Fibroblast of the aortic adventitia (primary cell): ENCODE measurements at regions not wholly inside any gene's neighbourhood (a gene's known extent, or its start where the extent isn't known, plus 50 kb on each side); places are given as distances from the start of the nearest gene placed in this dataset.

Source experiments
- DNase-seq: peaks from one replicate; pipeline ENCODE4 v3.0.0-alpha.2; 2010; ENCODE audit warnings: low read depth
- H3K4me3 ChIP-seq: 2 replicates; pipeline ENCODE4 v1.5.1; 2011; ENCODE audit warnings: low read depth, mild to moderate bottlenecking, control low read depth, low read length, moderate library complexity
- CTCF ChIP-seq: IDR thresholded peaks from 2 replicates; pipeline ENCODE4 v1.5.1; 2011; ENCODE audit warnings: mild to moderate bottlenecking, low read length, control low read depth, inconsistent platforms; ENCODE audit not compliant: insufficient read depth

- no peak for DNase-seq
- no peak overlapping the region for H3K4me3 ChIP-seq
- no peak for TF ChIP-seq CTCF
Measured at GRCh38 chr4:44961001-44961755, 234.8 kb upstream of the GNPDA2 start.

GRCh38 chr4:44931720-44932119 lies 205.4 kb upstream of the GNPDA2 start:
- no peak for DNase-seq

DNA sequence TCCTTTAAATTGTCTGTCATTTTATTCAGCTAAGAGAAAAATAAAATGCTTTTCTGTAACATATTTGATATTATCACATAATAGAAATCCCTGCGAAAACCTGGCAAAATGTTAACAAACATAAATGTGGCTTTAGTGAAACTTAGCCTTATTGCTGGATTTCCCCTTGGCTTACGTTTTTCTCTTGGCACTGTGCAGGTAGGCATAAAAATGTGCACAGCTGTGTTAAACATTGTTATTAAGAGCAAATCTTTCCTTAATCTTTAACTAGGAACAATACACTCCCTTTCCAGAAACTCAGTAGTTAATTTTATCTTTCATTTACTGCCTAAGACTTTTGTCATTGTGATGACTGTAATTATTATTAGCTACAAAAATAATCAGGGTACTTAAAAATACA lies 202.4 kb upstream of the GNPDA2 start:
- TF ChIP-seq CTCF: no peak
- no peak overlapping the region for H3K4me3 ChIP-seq
- DNase-seq: no peak

More at GRCh38 chr4:44931720-44932119, 205.4 kb upstream of the GNPDA2 start:
- no peak for TF ChIP-seq CTCF
- H3K4me3 ChIP-seq: no peak overlapping the region

DNA sequence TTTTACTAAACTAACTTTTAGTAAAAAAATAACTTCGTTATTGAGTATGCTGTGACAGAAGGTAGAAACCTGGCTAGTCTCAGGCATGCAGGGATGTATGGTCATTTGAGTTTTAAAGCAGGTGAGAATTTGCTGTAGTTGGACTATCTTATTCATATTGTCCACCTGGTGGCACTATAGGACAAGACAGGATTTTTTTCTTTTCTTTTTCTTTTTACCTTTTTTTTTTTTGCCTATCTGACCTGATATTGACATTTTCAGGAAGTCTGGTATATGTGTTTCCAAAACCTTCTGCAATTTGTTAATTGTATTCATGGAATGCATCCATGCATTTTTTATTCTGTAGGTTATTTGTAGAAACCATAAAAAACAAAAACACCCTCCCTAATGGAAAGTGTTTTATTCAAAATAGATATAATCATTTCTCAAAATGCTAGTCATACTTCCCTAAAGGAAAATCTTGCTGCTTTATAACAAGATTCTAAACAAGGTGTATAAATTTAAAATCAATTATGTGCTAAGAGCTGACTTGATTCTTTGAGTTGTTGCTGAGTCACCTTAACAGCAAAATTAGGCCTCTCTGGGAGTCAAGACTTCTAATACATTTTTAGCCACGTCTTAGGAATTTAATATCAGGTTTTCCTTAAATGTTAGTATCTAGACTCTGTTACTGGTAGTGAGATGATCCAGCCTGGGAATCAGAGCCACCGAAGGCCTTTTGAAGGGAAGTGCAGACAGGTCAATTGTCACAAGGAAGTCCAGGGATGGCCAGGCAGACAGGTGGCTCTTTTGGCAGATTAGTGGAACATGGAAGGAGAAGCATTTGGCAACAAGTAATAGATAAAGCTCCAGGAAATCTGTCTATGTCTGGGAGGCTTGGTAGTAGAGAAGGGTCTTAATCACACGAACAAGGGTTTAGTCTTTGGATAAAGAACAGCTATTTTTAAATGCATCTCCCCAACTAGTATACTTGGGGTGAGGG lies 201.3 kb upstream of the GNPDA2 start:
- H3K4me3 ChIP-seq: no peak overlapping the region
- peak; percentile 22 for DNase-seq
- peak; percentile 23 for TF ChIP-seq CTCF

- no peak for TF ChIP-seq CTCF
- DNase-seq: peak; percentile 15
- H3K4me3 ChIP-seq: peak overlapping the region; percentile 20
Measured at GRCh38 chr4:44916411-44916810, 190.1 kb upstream of the GNPDA2 start.

DNA sequence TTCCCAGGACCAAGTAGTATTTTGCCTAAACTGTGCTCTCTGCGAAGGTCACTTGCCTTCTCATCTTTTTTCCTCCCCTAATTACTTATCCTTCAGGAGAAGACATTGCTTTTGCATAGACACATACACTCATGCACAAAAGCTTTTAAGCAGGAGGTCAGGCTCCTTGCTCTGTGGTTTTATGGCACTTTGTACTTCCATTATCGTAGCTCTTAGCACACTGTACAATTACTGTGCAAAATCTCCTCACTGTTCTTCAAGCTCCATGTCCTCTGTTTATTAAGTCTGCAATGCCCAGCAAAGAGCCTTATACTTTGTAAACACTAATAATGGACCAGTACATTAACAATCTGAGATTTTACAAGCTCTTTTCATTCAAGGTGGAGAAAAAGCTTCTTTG lies 188.4 kb upstream of the GNPDA2 start:
- no peak for TF ChIP-seq CTCF
- H3K4me3 ChIP-seq: no peak overlapping the region
- DNase-seq: no peak
